AG10803 (cell line): ENCODE measurements at regions not wholly inside any gene's neighbourhood (a gene's known extent, or its start where the extent isn't known, plus 50 kb on each side); places are given as distances from the start of the nearest gene placed in this dataset.

Experiments
- DNase-seq: peaks from one replicate; pipeline ENCODE4 v3.0.0; 2010; ENCODE audit warnings: low read depth
- H3K4me3 ChIP-seq: 2 replicates; pipeline ENCODE4 v1.5.1; 2011; ENCODE audit warnings: mild to moderate bottlenecking, low read length, control low read depth
- TF ChIP-seq, protein P1 (sequence below): conservative IDR thresholded peaks from 2 replicates; pipeline ENCODE4 v1.5.1; 2011; ENCODE audit warnings: mild to moderate bottlenecking, low read length, control low read depth, inconsistent platforms

DNA sequence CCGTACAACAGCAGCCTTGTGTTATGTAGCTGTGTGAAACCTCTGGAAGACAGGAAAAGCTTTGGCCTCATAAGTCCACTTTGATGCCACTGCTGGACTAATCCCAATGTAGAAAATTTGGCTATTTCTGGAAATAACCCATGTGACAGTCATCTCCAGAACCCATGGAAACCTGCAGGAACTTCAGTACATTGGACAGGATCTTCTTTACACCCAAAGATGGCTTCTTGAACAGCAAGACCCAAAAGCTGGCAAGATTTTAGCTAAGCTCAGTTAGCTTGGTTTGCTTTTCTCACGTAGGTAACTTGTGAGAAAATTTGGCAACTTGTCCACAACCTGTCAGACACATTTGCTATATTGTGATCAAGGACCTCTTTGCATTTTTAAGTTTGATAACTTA, 74.8 kb upstream of the RCN1 start:
- TF ChIP-seq, protein P1, sequence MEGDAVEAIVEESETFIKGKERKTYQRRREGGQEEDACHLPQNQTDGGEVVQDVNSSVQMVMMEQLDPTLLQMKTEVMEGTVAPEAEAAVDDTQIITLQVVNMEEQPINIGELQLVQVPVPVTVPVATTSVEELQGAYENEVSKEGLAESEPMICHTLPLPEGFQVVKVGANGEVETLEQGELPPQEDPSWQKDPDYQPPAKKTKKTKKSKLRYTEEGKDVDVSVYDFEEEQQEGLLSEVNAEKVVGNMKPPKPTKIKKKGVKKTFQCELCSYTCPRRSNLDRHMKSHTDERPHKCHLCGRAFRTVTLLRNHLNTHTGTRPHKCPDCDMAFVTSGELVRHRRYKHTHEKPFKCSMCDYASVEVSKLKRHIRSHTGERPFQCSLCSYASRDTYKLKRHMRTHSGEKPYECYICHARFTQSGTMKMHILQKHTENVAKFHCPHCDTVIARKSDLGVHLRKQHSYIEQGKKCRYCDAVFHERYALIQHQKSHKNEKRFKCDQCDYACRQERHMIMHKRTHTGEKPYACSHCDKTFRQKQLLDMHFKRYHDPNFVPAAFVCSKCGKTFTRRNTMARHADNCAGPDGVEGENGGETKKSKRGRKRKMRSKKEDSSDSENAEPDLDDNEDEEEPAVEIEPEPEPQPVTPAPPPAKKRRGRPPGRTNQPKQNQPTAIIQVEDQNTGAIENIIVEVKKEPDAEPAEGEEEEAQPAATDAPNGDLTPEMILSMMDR = no peak

DNA sequence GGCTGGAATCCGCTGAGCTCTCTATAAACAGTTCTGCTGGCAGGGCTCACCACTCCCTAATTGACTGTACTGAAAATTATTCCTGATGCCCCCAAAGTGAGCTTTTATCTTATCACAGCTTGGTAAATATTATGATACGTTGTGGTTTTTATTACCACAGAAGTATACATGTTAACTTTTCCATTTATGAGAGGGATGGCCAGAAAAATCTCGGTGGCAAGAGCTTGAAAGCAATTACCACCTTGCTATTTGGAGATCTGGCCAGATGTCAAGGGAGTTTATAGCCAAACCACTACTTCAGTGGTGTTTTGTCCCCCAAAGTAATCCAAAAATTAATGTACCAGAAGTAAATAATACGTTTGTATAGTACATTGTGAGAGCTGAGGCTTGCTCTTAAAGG, 75.4 kb upstream of the RCN1 start:
- H3K4me3 ChIP-seq = no peak overlapping the region
- no peak for DNase-seq
- TF ChIP-seq, protein P1 = no peak

More for the DNA sequence above, 74.8 kb upstream of the RCN1 start:
- no peak overlapping the region for H3K4me3 ChIP-seq
- no peak for DNase-seq

DNA sequence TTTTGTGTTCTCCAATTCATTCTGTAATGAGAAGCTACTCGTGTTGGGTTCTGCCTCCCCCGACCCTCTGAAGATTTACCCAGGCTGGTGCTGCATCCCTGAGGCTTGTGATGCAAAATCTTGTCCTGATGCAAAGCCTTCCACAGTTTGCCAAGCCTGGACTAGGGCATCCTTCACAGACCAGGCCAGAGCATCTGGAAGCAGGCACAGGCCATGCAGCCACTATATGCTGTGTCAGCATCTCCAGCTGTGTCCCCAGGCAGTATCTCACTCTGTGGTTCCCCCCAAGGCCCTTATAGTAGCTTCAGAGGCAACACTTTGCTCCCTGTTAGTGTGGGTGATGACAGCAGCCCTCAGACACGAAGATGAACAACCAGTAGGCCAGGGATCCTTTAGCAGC, 77.3 kb upstream of the RCN1 start:
- TF ChIP-seq, protein P1 = no peak
- no peak for DNase-seq
- H3K4me3 ChIP-seq = no peak overlapping the region

DNA sequence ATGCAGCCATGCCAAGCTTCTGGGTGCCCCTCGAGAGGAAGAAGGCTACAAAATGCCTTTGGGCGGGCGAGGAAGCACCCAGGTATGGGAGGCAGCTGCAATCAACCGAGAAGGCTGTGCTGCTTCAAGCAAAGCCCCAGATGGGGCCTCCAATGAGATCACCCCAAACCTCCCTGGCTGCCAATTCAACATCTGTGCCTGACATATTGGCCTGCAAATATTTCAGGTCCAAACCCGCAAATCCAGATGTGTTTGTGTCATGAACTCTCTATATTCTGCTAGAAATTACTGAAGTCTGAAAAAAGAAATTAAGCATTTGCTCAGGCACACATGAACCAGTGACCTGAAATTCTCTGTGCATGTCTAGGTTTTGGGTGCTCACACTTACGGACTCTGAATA, 78.8 kb upstream of the RCN1 start:
- TF ChIP-seq, protein P1 = no peak
- H3K4me3 ChIP-seq = no peak overlapping the region
- no peak for DNase-seq

DNA sequence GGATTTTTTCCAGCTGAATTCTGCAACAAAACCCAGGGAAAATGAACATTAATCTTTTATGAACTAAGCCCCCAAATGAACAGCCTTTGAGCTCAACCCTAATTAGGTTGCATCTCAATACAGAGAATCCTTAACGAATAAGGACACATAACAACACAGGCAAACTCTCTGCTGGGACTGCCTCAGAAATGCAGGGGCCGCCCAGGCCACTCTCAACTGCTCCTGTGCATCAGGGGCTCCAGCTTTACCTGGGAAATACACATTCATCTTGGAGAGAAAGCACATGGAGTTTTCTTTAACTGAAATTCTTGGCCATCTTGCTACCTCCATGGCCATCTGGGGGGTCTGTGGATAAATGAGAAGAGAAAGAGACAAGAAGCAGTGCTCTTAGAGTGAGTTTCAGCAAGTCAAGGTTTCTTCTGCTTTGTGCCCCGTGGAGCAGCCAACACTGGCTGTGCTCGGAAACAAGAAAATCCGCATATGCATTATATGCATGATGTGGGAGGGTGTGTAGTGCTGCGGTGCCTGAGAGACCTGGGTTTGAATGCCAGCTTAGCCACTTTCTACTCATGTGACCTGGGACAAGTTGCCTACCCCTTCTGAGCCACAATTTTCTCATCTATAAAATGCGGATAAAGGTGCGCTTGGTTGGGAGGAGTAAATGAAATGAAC, 81.9 kb upstream of the RCN1 start:
- H3K4me3 ChIP-seq = no peak overlapping the region
- TF ChIP-seq, protein P1 = no peak
- DNase-seq = no peak

DNA sequence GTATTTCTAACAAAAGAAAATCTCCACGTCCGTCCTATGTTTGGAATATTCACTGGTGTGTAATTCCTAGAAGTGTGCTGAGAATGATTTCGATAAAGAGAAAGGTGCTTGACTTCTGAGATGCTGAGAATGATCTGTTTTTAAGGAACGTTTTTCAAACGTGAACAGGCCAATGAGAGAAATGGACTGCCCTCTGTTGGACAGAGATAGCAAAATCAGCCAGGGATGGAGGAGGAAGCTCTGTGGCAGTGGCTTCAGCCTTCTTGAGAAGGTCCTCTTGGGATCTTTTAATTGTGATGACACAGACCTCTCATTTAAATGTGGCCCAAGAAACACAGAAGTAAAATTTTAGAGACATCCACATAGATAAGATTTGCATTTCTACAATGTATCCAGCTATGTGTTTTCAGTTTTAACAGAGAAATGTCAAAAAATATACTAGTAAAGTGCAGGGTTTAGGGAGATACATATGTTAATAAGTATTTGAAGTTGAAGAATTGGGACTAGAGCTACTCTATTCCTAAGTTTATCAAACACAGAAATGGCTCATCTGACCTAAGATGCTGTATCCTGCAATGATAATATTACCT, 84.0 kb upstream of the RCN1 start:
- DNase-seq = peak; percentile 54
- TF ChIP-seq, protein P1 = peak; percentile 85
- no peak overlapping the region for H3K4me3 ChIP-seq

DNA sequence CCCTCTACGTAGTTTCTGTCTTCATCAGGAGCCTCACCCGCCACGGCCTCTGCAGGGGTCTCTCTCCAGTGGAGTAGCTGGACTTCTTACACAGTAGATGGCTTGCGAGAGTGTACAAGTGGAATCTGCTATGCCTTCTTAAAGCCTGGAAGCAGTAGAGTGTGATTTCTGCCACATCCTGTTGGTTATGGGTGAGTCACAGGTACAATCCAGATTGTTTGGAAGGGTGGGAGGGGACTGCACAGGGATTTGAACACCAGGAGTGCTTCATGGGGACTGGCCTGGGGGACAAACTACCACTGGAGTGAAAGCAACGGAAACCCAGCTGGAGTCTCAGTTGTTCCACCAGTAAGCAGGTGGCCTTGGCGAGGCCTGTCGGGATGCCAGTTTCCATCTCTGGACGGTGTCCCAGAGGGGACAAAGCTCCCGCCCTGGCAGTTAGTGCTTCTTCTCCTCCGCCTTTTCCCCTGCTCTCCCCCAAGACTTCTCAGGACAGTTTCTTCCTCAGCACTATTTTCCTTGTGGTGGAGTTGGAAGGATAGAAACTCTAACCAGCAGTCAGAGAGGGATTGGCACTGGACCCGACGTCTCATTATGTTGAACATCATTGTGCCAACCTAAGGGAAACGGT, 85.0 kb upstream of the RCN1 start:
- TF ChIP-seq, protein P1 = no peak
- H3K4me3 ChIP-seq = no peak overlapping the region
- DNase-seq = peak; percentile 11
